22Rv1 (cell line): ENCODE measurements at regions not wholly inside any gene's neighbourhood (a gene's known extent, or its start where the extent isn't known, plus 50 kb on each side); places are given as distances from the start of the nearest gene placed in this dataset.

Experiments
- CTCF ChIP-seq: fragments of 450-650 bp; IDR thresholded peaks from 2 replicates; pipeline ENCODE4 v1.5.1; 2017; ENCODE audit warnings: mild to moderate bottlenecking
- ZFX ChIP-seq: fragments of 450-650 bp; IDR thresholded peaks from 2 replicates; pipeline ENCODE4 v1.6.1; 2017; ENCODE audit warnings: antibody characterized with exemption, borderline replicate concordance

- TF ChIP-seq CTCF (no peak), ZFX (no peak)
Observed at GRCh38 chr11:97015327-97015726, 625.5 kb downstream of the JRKL start.
